ENCODE measurements at regions not wholly inside any gene's neighbourhood (a gene's known extent, or its start where the extent isn't known, plus 50 kb on each side); places are given as distances from the start of the nearest gene placed in this dataset.
"Not testable (repeated sequence)": the region's sequence is repeated elsewhere in the genome, so short reads cannot be mapped to it uniquely, and the experiment has no call there.

- H3K9me3 ChIP-seq, result no peaks in the 10 kb centered on the region
- TF ChIP-seq CTCF (IDR thresholded peaks at IDR 0.05), result no peak
- H3K4me1 ChIP-seq, result no peaks in the 10 kb centered on the region
- 83% methylated on average over 2 of the region's 2 CpGs for WGBS, 2 donors (ENCODE audit: low coverage in 1 of 2)
- no peaks in the 10 kb centered on the region for H3K36me3 ChIP-seq
- no peaks in the 10 kb centered on the region for H3K27me3 ChIP-seq
- H3K27ac ChIP-seq, result no peak overlapping the region
- no peak for ATAC-seq
- no peak overlapping the region for H3K4me3 ChIP-seq
Observed at GRCh38 chr1:117712621-117713020, 106.8 kb downstream of the TENT5C start.

- no peak for ATAC-seq
Observed at GRCh38 chr1:117714546-117714945, 108.7 kb downstream of the TENT5C start.

DNA sequence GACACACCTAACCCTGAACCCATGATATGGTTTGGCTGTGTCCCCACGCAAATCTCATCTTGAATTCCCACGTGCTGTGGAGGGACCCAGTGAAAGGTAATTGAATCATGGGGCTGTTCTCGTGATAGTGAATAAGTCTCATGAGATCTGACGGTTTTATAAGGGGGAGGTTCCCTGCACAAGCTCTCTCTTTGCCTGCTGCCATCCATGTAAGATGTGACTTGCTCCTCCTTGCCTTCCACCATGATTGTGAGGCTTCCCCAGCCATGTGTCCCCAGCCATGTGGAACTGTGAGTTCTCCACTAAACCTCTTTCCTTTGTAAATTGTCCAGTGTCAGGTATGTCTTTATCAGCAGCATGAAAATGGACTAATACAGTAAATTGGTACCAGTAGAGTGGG lies 110.2 kb downstream of the TENT5C start:
- H3K27ac ChIP-seq, H3K4me3 ChIP-seq, H3K27me3 ChIP-seq, ATAC-seq, H3K4me1 ChIP-seq, H3K36me3 ChIP-seq: not testable (repeated sequence)
- 100% methylated on average over 1 of the region's 4 CpGs; no CpG with 5 or more reads in 1 of the 2 donors for whole genome bisulfite sequencing, 2 donors (ENCODE audit: low coverage in 1 of 2)
- peaks cover 0 to 12% (median 0%) of the 10 kb centered on the region in 3 donors for H3K9me3 ChIP-seq

More at GRCh38 chr1:117714546-117714945, 108.7 kb downstream of the TENT5C start:
- no peaks in the 10 kb centered on the region for H3K36me3 ChIP-seq
- 58 to 78% methylated on average over 1 of the region's 1 CpG for WGBS, 2 donors (ENCODE audit: low coverage in 1 of 2)
- no peak overlapping the region for H3K4me3 ChIP-seq
- H3K27me3 ChIP-seq, result no peaks in the 10 kb centered on the region
- TF ChIP-seq POLR2AphosphoS5 (IDR thresholded peaks at IDR 0.05) (no peak), EP300 (IDR thresholded peaks at IDR 0.05) (no peak), CTCF (IDR thresholded peaks at IDR 0.05) (no peak), POLR2A (IDR thresholded peaks at IDR 0.05) (no peak)
- no peaks in the 10 kb centered on the region for H3K4me1 ChIP-seq
- no peak overlapping the region for H3K27ac ChIP-seq
- H3K9me3 ChIP-seq, result no peaks in the 10 kb centered on the region

DNA sequence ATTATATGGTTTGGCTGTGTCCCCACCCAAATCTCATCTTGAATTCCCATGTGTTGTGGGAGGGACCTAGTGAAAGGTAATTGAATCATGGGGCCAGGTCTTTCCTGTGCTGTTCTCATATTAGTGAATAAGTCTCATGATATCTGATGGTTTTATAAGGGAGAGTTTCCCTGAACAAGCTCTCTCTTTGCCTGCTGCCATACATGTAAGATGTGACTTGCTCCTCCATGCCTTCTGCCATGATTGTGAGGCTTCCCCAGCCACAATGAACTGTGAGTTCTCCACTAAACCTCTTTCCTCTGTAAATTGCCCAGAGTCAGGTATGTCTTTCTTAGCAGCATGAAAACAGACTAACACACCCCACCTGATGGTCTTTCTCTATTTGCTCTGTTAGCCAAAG lies 112.1 kb downstream of the TENT5C start:
- not testable (repeated sequence) for H3K27me3 ChIP-seq, ATAC-seq, H3K4me1 ChIP-seq, H3K4me3 ChIP-seq, H3K27ac ChIP-seq, H3K36me3 ChIP-seq
- H3K9me3 ChIP-seq, result peaks cover 0 to 20% (median 0%) of the 10 kb centered on the region in 3 donors

- ATAC-seq, H3K27me3 ChIP-seq, H3K27ac ChIP-seq, H3K4me3 ChIP-seq, H3K4me1 ChIP-seq, H3K36me3 ChIP-seq: not testable (repeated sequence)
- WGBS, 2 donors (ENCODE audit: low coverage in 1 of 2), result 21 to 56% methylated on average over 2 of the region's 2 CpGs
- peaks cover 0 to 20% (median 0%) of the 10 kb centered on the region in 3 donors for H3K9me3 ChIP-seq
Observed at GRCh38 chr1:117718596-117718995, 112.7 kb downstream of the TENT5C start.

- no peak for ATAC-seq
- Histone ChIP-seq H3K9me3 (peaks cover 0 to 20% (median 0%) of the 10 kb centered on the region in 3 donors), H3K27me3 (no peaks in the 10 kb centered on the region), H3K4me1 (no peaks in the 10 kb centered on the region), H3K36me3 (no peaks in the 10 kb centered on the region), H3K4me3 (no peak overlapping the region), H3K27ac (no peak overlapping the region)
- no peak for TF ChIP-seq CTCF (IDR thresholded peaks at IDR 0.05)
- TF ChIP-seq POLR2AphosphoS5 (IDR thresholded peaks at IDR 0.05), result no peak
- no peak for TF ChIP-seq EP300 (IDR thresholded peaks at IDR 0.05)
- TF ChIP-seq POLR2A (IDR thresholded peaks at IDR 0.05), result no peak
- WGBS, 2 donors (ENCODE audit: low coverage in 1 of 2), result 60 to 100% methylated on average over 1 of the region's 1 CpG
Observed at GRCh38 chr1:117719004-117719403, 113.2 kb downstream of the TENT5C start.

All from gastroesophageal sphincter (tissue), 4 donors.